SK-MEL-5 (cell line): ENCODE measurements at regions not wholly inside any gene's neighbourhood (a gene's known extent, or its start where the extent isn't known, plus 50 kb on each side); places are given as distances from the start of the nearest gene placed in this dataset.

ENCODE experiments used
- DNase-seq: peaks from one replicate; pipeline ENCODE4 v3.0.0-alpha.2; 2016; ENCODE audit warnings: low read depth, low spot score
- in situ Hi-C: cut with HindIII; loops from 2 replicates; pipeline ENCODE4 v1.10.0; 2016; ENCODE audit warnings: low sequenced_read_pairs, high pct_unique_total_duplicates, low pct_unique_long_range_greater_than_20kb

- no peak for DNase-seq
- in situ Hi-C loops: no loop called here
Measured at GRCh38 chr6:117142995-117143394, 122.4 kb upstream of the VGLL2 start.

- in situ Hi-C loops: no loop called here
- no peak for DNase-seq
Measured at GRCh38 chr6:117143647-117144046, 121.7 kb upstream of the VGLL2 start.

DNA sequence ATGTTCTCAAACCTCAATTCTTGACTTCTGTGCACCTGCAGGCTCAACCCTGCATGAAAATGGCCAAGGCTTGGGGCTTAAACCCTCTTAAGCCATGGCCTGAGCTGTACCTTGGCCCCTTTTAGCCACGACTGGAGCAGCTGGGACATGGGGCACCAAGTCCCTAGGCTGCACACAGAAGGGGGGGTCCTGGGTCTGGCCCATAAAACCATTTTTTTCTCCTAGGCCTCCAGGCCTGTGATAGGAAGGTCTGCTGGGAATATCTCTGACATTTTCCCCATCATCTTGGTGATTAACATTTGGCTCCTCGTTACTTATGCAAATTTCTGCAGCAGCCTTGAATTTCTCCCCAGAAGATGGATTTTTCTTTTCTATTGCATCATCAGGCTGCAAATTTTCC, 119.4 kb upstream of the VGLL2 start:
- no peak for DNase-seq
- in situ Hi-C loops: no loop called here

- DNase-seq: no peak
- in situ Hi-C loops: no loop called here
Measured at GRCh38 chr6:117149324-117149723, 116.0 kb upstream of the VGLL2 start.

GRCh38 chr6:117156741-117157140, 108.6 kb upstream of the VGLL2 start:
- DNase-seq: no peak
- in situ Hi-C loops: no loop called here

DNA sequence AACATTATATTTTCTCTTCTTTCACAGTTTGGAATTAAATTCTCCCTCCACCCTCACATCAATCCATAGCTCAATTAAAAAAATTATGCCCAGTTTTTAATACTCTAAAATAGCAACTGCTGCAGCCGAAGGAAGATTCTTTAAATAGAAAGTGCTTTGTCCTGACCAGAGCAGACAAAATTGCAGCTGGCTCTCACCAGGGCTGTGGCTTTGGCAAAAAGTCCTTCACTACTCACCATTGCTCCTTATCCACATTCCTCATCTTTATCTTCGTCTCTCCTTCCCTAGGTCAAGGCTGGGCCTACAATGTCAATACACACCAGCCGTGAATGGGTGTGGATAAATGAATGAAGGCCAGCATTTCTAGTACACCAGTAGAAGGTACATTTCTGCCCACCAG, 107.9 kb upstream of the VGLL2 start:
- DNase-seq: no peak
- in situ Hi-C loops: no loop called here

DNA sequence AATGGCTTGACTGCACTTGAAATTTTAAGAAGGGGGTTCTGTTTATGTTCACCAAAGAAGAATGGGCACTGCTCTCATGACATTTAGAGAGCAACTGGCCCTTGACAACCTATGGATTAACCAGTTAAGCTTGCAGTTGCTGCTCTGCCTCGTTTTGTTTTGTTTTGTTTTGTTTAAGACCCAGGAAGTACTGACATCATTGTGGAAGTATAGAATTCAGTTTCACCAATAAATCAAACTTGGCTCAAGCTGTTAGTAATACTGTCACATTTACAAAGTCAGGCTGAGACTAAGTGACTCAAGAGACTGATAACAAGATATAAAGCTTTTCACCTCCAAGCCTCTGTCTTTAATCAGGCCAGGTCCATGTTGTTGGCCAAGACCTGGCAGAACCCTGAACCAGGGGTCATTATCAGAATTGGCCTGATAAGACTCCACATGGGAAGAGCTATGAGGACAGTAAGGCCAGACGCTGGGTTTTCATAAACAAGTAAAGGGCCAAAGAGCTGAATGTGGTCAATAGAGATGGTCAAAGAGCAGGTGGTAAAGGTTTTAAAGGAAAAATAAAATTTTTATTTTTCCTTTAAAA, 99.4 kb upstream of the VGLL2 start:
- in situ Hi-C loops: no loop called here
- no peak for DNase-seq

DNA sequence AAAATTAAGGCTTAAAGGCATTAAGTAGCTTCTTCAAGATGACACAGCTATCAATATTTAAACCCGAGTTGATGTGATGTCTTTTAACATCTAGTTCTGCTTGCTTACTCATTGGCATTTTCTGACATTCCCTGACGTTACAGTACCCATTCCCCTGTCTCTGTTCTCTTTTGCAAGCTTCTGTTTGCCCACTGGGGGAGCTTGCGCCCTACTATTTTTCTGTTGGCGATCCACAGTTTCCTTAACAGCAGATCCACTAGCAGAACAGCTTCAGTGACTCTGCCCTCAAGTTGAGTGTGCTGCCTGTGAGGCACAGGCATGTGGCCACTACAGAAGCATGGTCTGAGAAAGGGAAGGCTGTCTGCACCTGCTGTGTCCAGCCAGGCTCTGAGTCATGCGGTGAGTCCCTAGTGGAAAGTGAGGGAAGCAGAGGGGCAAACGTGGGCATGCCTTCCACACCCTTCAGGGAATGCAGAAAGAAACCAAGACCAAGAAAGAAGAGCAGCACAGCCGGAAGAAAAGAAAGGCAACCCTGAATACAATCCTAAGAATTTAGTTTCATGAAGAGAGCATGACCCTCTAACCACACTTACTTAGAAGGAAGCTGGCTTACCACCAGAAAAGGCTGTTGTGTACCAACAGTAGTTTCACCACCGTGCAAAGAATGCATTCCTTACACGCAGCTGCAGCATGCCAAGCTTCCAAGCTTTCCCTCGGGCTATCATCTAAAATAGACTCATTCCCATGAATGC, 97.7 kb upstream of the VGLL2 start:
- DNase-seq: peak; percentile 26
- in situ Hi-C loops: no loop called here

GRCh38 chr6:117168296-117169063, 96.9 kb upstream of the VGLL2 start:
- DNase-seq: no peak
- in situ Hi-C loops: no loop called here

GRCh38 chr6:117169064-117169665, 96.2 kb upstream of the VGLL2 start:
- no peak for DNase-seq
- in situ Hi-C loops: no loop called here

GRCh38 chr6:117169781-117170281, 95.5 kb upstream of the VGLL2 start:
- in situ Hi-C loops: no loop called here
- DNase-seq: no peak

DNA sequence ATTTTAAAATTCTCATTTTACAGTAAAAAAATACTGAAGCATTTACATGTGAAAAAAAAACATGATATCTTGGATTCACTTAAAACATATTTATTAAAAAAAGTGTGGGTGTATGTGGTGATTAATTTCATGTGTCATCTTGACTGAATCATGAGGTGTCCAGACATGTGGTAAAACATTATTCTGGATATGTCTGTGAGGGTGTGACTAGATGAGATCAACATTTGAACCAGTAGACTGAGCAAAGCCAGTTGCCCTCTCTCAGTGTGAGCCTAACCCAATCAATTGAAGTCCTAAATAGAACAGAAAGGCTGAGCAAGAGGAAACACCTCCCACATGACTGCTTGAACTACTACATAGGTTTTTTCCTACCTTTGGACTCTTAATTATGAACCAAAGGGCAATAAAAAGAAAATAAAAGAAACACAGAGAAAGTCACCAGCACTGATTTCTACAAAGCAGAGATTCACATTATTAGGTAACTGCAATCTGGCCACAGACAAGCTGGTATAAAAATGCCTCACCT, 90.5 kb upstream of the VGLL2 start:
- DNase-seq: no peak
- in situ Hi-C loops: no loop called here

DNA sequence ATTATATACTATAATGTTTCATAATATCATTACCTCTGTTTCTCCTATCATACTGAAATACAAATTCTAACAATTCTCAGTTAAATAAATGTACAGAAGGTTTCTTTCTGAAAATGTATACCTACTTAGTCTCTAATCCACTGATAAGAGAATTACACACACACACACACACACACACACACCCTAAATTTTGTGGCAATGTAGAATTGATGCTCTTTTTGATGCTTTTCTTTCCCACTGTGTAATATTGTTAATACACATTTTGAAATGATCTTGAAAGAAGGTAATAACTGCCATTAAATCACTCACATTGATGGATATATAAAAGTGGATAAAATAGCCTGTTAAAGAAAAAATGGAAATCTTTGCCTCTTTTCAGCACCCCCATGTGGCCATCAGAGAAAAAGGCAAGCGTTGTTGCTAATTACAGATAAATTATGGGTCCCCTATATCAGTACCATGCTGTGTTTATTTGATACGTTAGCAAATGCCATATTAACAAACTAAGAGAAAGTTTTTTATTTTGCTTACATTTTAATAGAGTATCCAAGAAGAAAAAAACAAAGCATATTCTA, 76.6 kb upstream of the VGLL2 start:
- in situ Hi-C loops: no loop called here
- DNase-seq: peak; percentile 21

DNA sequence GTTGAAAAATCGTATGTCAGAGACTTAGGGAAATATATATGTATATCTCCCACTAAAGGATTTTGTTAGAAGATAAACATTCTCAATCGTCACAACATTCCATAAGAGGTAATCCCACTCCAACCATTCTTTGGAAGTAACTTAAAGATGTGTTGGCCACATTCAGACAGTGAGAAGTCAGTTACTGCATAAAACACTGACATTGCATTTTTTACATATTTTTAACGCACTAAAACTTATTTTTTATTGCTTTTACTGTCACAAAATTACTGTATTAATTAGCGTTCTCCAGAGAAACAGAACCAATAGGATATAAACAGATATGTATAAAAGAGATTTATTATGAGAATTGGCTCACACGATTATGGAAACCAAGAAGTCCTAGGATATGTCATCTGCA, 74.3 kb upstream of the VGLL2 start:
- in situ Hi-C loops: no loop called here
- no peak for DNase-seq

DNA sequence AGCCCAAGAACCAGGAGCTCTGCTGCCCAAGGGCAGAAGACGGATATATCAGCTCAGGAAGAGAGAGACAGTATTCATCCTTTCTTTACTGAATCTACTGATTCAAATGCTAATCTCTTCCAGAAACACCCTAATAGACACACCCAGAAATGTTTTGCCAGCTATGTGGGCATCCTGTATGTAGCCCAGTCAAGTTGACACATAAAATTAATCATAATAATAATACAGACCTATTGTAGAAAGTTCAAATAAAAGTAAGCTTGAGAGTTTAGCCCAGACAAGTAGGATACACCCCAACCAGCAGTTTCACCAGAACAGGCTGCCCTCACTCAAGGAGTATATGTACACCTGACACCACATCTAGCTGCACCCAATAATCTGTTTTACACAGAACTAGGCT, 73.9 kb upstream of the VGLL2 start:
- no peak for DNase-seq
- in situ Hi-C loops: no loop called here

- in situ Hi-C loops: no loop called here
- no peak for DNase-seq
Measured at GRCh38 chr6:117194271-117194670, 71.1 kb upstream of the VGLL2 start.

DNA sequence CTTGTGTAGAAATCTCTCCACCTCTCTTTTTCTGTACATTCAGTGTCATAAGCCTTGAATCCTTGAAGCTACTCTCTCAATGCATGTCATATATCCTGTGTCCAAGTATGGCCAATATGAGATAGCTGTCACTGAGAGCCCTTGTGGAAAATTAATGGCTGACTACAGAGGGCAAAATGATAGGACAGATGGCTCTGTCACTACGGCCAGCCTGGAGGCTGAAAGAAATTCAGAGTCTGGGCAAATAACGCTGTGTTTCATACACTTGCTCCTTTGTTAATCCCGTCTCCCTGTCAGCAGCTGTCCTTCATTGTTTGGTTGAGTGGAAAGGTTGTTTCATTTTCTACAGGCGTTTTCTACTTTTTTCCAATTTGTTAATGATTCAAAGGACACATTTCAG, 70.4 kb upstream of the VGLL2 start:
- DNase-seq: peak; percentile 10
- in situ Hi-C loops: no loop called here

DNA sequence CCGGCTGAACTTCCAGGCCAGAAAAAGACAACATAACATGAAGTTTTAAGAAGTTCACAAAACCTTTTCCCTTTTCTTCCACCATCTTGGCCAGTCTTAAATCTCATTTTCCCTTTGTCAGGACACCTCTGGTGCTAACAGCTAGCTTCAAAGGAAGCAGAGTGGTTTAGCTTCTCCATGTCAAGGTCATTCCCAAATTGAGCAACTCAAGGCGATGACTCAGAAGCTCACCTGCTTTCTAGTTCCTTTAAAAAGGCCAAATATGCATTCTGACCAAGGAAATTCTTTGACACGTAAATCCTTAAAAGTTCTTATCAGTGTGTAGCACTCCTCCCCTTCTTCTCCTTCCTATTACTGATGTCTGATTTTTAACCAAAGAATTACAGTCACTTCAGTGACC, 69.6 kb upstream of the VGLL2 start:
- DNase-seq: no peak
- in situ Hi-C loops: no loop called here
